ENCODE measurements at regions not wholly inside any gene's neighbourhood (a gene's known extent, or its start where the extent isn't known, plus 50 kb on each side); places are given as distances from the start of the nearest gene placed in this dataset.

GRCh38 chr2:121902616-121903015, 147.2 kb downstream of the TSN start:
- DNase-seq = no peak

- no peak for DNase-seq
These were observed 147.7 kb downstream of the TSN start for GRCh38 chr2:121903037-121903689.

- DNase-seq = no peak
These were observed 149.2 kb downstream of the TSN start for GRCh38 chr2:121904656-121905055.

- no peak for DNase-seq
These were observed 149.8 kb downstream of the TSN start for GRCh38 chr2:121905201-121905600.

- no peak for DNase-seq
These were observed 150.7 kb downstream of the TSN start for GRCh38 chr2:121906170-121906569.

GRCh38 chr2:121907928-121908327, 152.5 kb downstream of the TSN start:
- no peak for DNase-seq

- no peak for DNase-seq
These were observed 154.7 kb downstream of the TSN start for GRCh38 chr2:121910139-121910538.

GRCh38 chr2:121911036-121911435, 155.6 kb downstream of the TSN start:
- no peak for DNase-seq

GRCh38 chr2:121917143-121917542, 161.7 kb downstream of the TSN start:
- no peak for DNase-seq

GRCh38 chr2:121918231-121918630, 162.8 kb downstream of the TSN start:
- no peak for DNase-seq

- DNase-seq = no peak
These were observed 164.4 kb downstream of the TSN start for GRCh38 chr2:121919803-121920202.

- DNase-seq = no peak
These were observed 170.0 kb downstream of the TSN start for GRCh38 chr2:121925466-121925865.

- DNase-seq = no peak
These were observed 187.8 kb downstream of the TSN start for GRCh38 chr2:121943285-121943684.

- no peak for DNase-seq
These were observed 188.8 kb downstream of the TSN start for GRCh38 chr2:121944072-121944831.

GRCh38 chr2:121947674-121948073, 192.2 kb downstream of the TSN start:
- no peak for DNase-seq

- DNase-seq = no peak
These were observed 193.8 kb downstream of the TSN start for GRCh38 chr2:121949271-121949670.

GRCh38 chr2:121955426-121955825, 200.0 kb downstream of the TSN start:
- no peak for DNase-seq

- no peak for DNase-seq
These were observed 200.4 kb downstream of the TSN start for GRCh38 chr2:121955872-121956271.

GRCh38 chr2:121960251-121960650, 204.8 kb downstream of the TSN start:
- DNase-seq = no peak

- DNase-seq = no peak
These were observed 206.3 kb downstream of the TSN start for GRCh38 chr2:121961761-121962160.

GRCh38 chr2:121965661-121966060, 210.2 kb downstream of the TSN start:
- DNase-seq = no peak

GRCh38 chr2:121966663-121967062, 211.2 kb downstream of the TSN start:
- no peak for DNase-seq

- DNase-seq = no peak
These were observed 213.7 kb downstream of the TSN start for GRCh38 chr2:121969166-121969565.

GRCh38 chr2:121969766-121970639, 214.6 kb downstream of the TSN start:
- DNase-seq = no peak

Measured in activated CD4-positive, alpha-beta T cell treated with anti-CD3 and anti-CD28 coated beads, Interleukin-2, amount 50 U/mL, for 48 hours (primary cell).